ENCODE measurements at regions not wholly inside any gene's neighbourhood (a gene's known extent, or its start where the extent isn't known, plus 50 kb on each side); places are given as distances from the start of the nearest gene placed in this dataset.
A peak's percentile ranks its signal among the peaks of the same experiment; 100 is the strongest.

- TF ChIP-seq ZBTB5 (IDR thresholded peaks at IDR 0.05) (no peak), ETS2 (tag; IDR thresholded peaks at IDR 0.05; ENCODE audit: borderline replicate concordance, poor library complexity, severe bottlenecking) (no peak), MAFG (tag; conservative IDR thresholded peaks at IDR 0.05) (no peak), ILF3 (IDR thresholded peaks at IDR 0.05; ENCODE audit: borderline replicate concordance) (no peak), MECOM (CRISPR knock-in tag; IDR thresholded peaks at IDR 0.05) (no peak), ZNF277 (CRISPR knock-in tag; IDR thresholded peaks at IDR 0.05; ENCODE audit: borderline replicate concordance) (no peak), E2F8 (IDR thresholded peaks at IDR 0.05; ENCODE audit: low read depth, partially characterized antibody) (no peak), CHCHD3 (CRISPR knock-in tag; IDR thresholded peaks at IDR 0.05) (no peak), DEAF1 (CRISPR knock-in tag; IDR thresholded peaks at IDR 0.05) (peak; percentile 54; the same call in 1 of the 2 replicates), ZNF184 (CRISPR knock-in tag; IDR thresholded peaks at IDR 0.05) (no peak), RBBP5 (IDR thresholded peaks at IDR 0.05; ENCODE audit: borderline replicate concordance, insufficient read depth, low read length, poor library complexity, severe bottlenecking) (no peak), JUND (IDR thresholded peaks at IDR 0.05; ENCODE audit: borderline replicate concordance, low read depth, low read length) (0 out of 2 replicates have a peak, but pooled peaks have one; percentile 30), JUND (tag; IDR thresholded peaks at IDR 0.05; ENCODE audit: borderline replicate concordance, low read depth, low read length) (peak; percentile 50; the same call in 1 of the 3 replicates), NCOA6 (IDR thresholded peaks at IDR 0.05) (no peak), HEY1 (CRISPR knock-in tag; IDR thresholded peaks at IDR 0.05; ENCODE audit: borderline replicate concordance) (no peak), GTF3C2 (IDR thresholded peaks at IDR 0.05; ENCODE audit: borderline replicate concordance, extremely low read depth, insufficient read length) (no peak)
Observed at GRCh38 chr15:66851311-66852063, 149.5 kb downstream of the SMAD6 start (continued).
